GM12865 (cell line): ENCODE measurements at regions not wholly inside any gene's neighbourhood (a gene's known extent, or its start where the extent isn't known, plus 50 kb on each side); places are given as distances from the start of the nearest gene placed in this dataset.

ENCODE experiments used
- DNase-seq: peaks from one replicate; pipeline ENCODE4 v3.0.0; 2010; ENCODE audit warnings: low read depth
- H3K4me3 ChIP-seq: 2 replicates; pipeline ENCODE4 v1.5.1; 2011; ENCODE audit warnings: mild to moderate bottlenecking, low read depth, low read length, control low read depth
- CTCF ChIP-seq: IDR thresholded peaks from 2 replicates; pipeline ENCODE4 v1.5.1; 2011; ENCODE audit warnings: low read length, control low read depth, low read depth, inconsistent platforms; ENCODE audit not compliant: insufficient read depth; ENCODE audit errors: missing control alignments

DNA sequence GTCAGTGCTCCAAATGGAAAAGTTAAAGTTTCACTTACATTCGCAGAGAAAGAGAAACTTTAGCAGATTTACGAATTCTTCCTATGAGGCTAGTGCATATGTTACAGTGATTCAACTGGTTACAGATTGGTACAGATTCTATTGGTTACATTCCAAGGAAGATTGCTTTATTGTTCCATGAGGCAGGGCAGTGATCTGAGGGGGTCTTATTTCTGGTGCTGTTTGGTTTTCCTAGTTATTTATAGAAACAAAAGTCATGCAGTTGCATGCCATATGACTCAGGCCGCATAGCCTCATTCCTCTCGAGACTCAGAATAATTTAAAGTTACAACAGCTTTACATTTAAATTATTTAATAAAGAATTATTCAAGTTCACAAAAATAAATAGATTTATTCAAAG lies 385.4 kb upstream of the SYT4 start:
- DNase-seq: no peak
- TF ChIP-seq CTCF: no peak
- H3K4me3 ChIP-seq: no peak overlapping the region

GRCh38 chr18:43663159-43663558 lies 385.9 kb upstream of the SYT4 start:
- no peak for TF ChIP-seq CTCF
- DNase-seq: no peak
- H3K4me3 ChIP-seq: no peak overlapping the region

GRCh38 chr18:43664487-43665008 lies 387.3 kb upstream of the SYT4 start:
- TF ChIP-seq CTCF: no peak
- no peak for DNase-seq
- H3K4me3 ChIP-seq: no peak overlapping the region

DNA sequence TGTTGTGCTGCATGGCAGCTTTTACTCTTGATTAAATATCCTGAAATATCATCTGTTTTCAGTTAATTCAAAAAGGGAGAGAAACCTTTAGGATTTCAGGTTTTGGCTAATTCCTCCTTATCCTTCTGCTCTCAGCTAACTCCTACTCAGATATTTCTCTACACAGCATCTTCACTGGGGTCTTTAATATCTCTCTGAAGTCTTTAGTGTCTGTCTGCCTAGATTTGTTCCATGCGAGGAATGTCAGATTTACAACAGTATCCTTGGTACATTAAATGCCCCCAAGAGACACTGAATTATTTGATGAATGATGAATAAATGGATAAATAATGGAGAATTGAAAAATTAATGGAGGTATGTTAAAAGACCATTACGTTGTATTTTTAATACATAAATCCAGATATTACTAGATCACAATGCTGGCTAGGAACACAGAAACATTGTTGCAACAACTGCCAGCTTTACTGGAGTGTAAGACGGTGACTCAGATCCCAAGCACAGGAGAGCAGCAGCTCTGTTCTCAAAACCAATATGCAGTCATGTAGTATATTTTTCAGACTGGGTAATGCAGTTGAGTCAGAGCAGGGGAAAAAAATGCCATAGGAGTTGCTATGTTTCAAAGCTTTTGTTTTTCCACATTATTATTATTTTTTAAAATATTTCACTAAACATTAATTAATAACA lies 388.0 kb upstream of the SYT4 start:
- DNase-seq: no peak
- H3K4me3 ChIP-seq: no peak overlapping the region
- no peak for TF ChIP-seq CTCF

DNA sequence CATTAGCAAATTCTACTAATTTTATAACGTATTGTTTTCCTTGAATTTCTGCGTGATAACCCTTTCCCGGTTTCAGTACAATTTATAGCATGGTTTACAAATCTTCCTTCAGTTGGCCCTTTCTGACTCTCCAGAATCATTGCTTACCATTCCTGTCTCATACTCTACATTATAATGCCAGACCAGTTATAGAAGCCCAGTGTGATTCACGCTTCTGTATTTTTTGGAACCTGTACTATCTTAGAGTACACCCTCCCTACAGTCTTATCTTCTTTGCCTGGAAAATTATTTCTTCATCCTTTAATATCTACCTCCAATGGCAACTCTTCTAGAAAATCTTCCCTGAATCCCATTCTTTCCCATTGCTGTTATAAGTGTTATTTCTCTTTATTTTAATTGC lies 391.6 kb upstream of the SYT4 start:
- DNase-seq: no peak
- no peak overlapping the region for H3K4me3 ChIP-seq
- no peak for TF ChIP-seq CTCF

GRCh38 chr18:43671431-43671830 lies 394.1 kb upstream of the SYT4 start:
- no peak for TF ChIP-seq CTCF

DNA sequence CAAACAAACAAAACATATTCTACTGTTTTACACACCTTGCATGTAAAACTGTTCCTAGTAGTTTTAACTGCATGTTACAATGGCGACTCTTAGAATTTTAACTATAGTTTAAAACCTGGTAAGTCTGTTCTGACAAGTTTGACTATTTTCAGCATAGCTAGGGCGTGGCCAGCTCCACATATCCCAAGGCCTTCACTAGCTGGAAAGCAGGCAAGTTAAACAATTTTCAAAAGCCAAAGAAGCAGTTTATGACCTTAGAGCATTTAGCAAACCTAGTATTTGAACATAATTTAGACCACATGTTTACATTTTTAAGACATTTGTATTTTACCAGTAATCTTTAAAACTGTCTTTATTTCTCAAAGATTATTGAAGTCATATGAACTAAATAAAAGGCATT lies 402.8 kb upstream of the SYT4 start:
- no peak overlapping the region for H3K4me3 ChIP-seq
- TF ChIP-seq CTCF: no peak
- DNase-seq: no peak

More at GRCh38 chr18:43671431-43671830, 394.1 kb upstream of the SYT4 start:
- H3K4me3 ChIP-seq: no peak overlapping the region
- no peak for DNase-seq
